ENCODE measurements at regions not wholly inside any gene's neighbourhood (a gene's known extent, or its start where the extent isn't known, plus 50 kb on each side); places are given as distances from the start of the nearest gene placed in this dataset.

- no peak for TF ChIP-seq ZMAT4 (CRISPR knock-in tag; IDR thresholded peaks at IDR 0.05)
- peak; percentile 44 for ATAC-seq
- H3K36me3 Mint-ChIP-seq, result no peaks in the 10 kb centered on the region
- CTCF ChIA-PET, result interaction anchor here (2.4 kb wide), 1 partner anchor 24 kb away, joined by 9 read pairs; no protein-coding TSS in a partner anchor
- peaks cover 9% of the 10 kb centered on the region for H3K4me1 Mint-ChIP-seq
- DNase-seq (ENCODE audit: low spot score), result no peak
- H3K27me3 Mint-ChIP-seq (ENCODE audit: low read depth), result peaks cover 64% of the 10 kb centered on the region
- H3K27ac Mint-ChIP-seq, result no peak overlapping the region
- no peak overlapping the region for H3K4me3 Mint-ChIP-seq
- POLR2A ChIA-PET, result no interaction called here
- no peaks in the 10 kb centered on the region for H3K9me3 Mint-ChIP-seq
These were observed 216.5 kb upstream of the PLET1 start for GRCh38 chr11:112477152-112477551.

GRCh38 chr11:112477581-112478317 is 217.1 kb upstream of the PLET1 start:
- no peak for TF ChIP-seq E2F5 (CRISPR knock-in tag; IDR thresholded peaks at IDR 0.05)
- no peak for TF ChIP-seq MYBL2 (CRISPR knock-in tag; IDR thresholded peaks at IDR 0.05)
- no peak for TF ChIP-seq GTF2I (CRISPR knock-in tag; conservative IDR thresholded peaks at IDR 0.05)
- no peak for TF ChIP-seq ZNF138 (CRISPR knock-in tag; conservative IDR thresholded peaks at IDR 0.05)
- DNase-seq (ENCODE audit: low spot score), result no peak
- H3K4me3 Mint-ChIP-seq, result no peak overlapping the region
- no peak overlapping the region for H3K27ac Mint-ChIP-seq
- peaks cover 64% of the 10 kb centered on the region for H3K27me3 Mint-ChIP-seq (ENCODE audit: low read depth)
- no peaks in the 10 kb centered on the region for H3K9me3 Mint-ChIP-seq
- CTCF ChIA-PET, result interaction anchor here (1.0 to 2.4 kb wide), 3 partner anchors 24 to 111 kb away, joined by 3 to 9 read pairs (median 3); no protein-coding TSS in a partner anchor
- no peaks in the 10 kb centered on the region for H3K36me3 Mint-ChIP-seq
- POLR2A ChIA-PET, result no interaction called here
- ATAC-seq, result peak; percentile 26; the same call in 1 of the 2 replicates
- H3K4me1 Mint-ChIP-seq, result peaks cover 9% of the 10 kb centered on the region

GRCh38 chr11:112478806-112479205 is 218.1 kb upstream of the PLET1 start:
- no peak overlapping the region for H3K4me3 Mint-ChIP-seq
- H3K9me3 Mint-ChIP-seq, result no peaks in the 10 kb centered on the region
- POLR2A ChIA-PET, result no interaction called here
- peaks cover 9% of the 10 kb centered on the region for H3K4me1 Mint-ChIP-seq
- H3K27me3 Mint-ChIP-seq (ENCODE audit: low read depth), result peaks cover 64% of the 10 kb centered on the region
- H3K27ac Mint-ChIP-seq, result no peak overlapping the region
- CTCF ChIA-PET, result interaction anchor here (0.6 to 2.4 kb wide), 4 partner anchors 25 to 262 kb away, joined by 3 to 9 read pairs (median 4); no protein-coding TSS in a partner anchor
- TF ChIP-seq ZNF416 (CRISPR knock-in tag; IDR thresholded peaks at IDR 0.05) (no peak), CREM (CRISPR knock-in tag; IDR thresholded peaks at IDR 0.05) (no peak)
- ATAC-seq (no peak), DNase-seq (ENCODE audit: low spot score) (no peak)
- no peaks in the 10 kb centered on the region for H3K36me3 Mint-ChIP-seq

GRCh38 chr11:112481431-112481830 is 220.8 kb upstream of the PLET1 start:
- peaks cover 9% of the 10 kb centered on the region for H3K4me1 Mint-ChIP-seq
- H3K27ac Mint-ChIP-seq, result no peak overlapping the region
- POLR2A ChIA-PET, result no interaction called here
- CTCF ChIA-PET, result no interaction called here
- no peaks in the 10 kb centered on the region for H3K36me3 Mint-ChIP-seq
- ATAC-seq, result no peak
- DNase-seq (ENCODE audit: low spot score), result no peak
- TF ChIP-seq E2F1 (CRISPR knock-in tag; IDR thresholded peaks at IDR 0.05), result no peak
- H3K9me3 Mint-ChIP-seq, result no peaks in the 10 kb centered on the region
- no peak overlapping the region for H3K4me3 Mint-ChIP-seq
- peaks cover 45% of the 10 kb centered on the region for H3K27me3 Mint-ChIP-seq (ENCODE audit: low read depth)

GRCh38 chr11:112481893-112482292 is 221.2 kb upstream of the PLET1 start:
- H3K4me1 Mint-ChIP-seq, result peaks cover 9% of the 10 kb centered on the region
- no peaks in the 10 kb centered on the region for H3K9me3 Mint-ChIP-seq
- no peak overlapping the region for H3K27ac Mint-ChIP-seq
- CTCF ChIA-PET, result no interaction called here
- H3K36me3 Mint-ChIP-seq, result no peaks in the 10 kb centered on the region
- ATAC-seq (no peak), DNase-seq (ENCODE audit: low spot score) (no peak)
- peaks cover 40% of the 10 kb centered on the region for H3K27me3 Mint-ChIP-seq (ENCODE audit: low read depth)
- no peak overlapping the region for H3K4me3 Mint-ChIP-seq
- POLR2A ChIA-PET, result no interaction called here
- TF ChIP-seq GRHL2 (CRISPR knock-in tag; IDR thresholded peaks at IDR 0.05; ENCODE audit: insufficient replicate concordance, severe bottlenecking), result no peak
- no peak for TF ChIP-seq MYBL2 (CRISPR knock-in tag; IDR thresholded peaks at IDR 0.05)
- TF ChIP-seq IRF2 (CRISPR knock-in tag; IDR thresholded peaks at IDR 0.05; ENCODE audit: borderline replicate concordance, low read depth), result no peak
- TF ChIP-seq ZNF532 (CRISPR knock-in tag; IDR thresholded peaks at IDR 0.05; ENCODE audit: borderline replicate concordance), result no peak
- TF ChIP-seq NR2C2 (CRISPR knock-in tag; IDR thresholded peaks at IDR 0.05), result no peak
- TF ChIP-seq SP1 (CRISPR knock-in tag; conservative IDR thresholded peaks at IDR 0.05), result no peak
- TF ChIP-seq ZNF317 (CRISPR knock-in tag; IDR thresholded peaks at IDR 0.05; ENCODE audit: borderline replicate concordance, low read depth), result no peak
- no peak for TF ChIP-seq ZNF219 (CRISPR knock-in tag; IDR thresholded peaks at IDR 0.05; ENCODE audit: borderline replicate concordance)
- no peak for TF ChIP-seq USF2 (CRISPR knock-in tag; IDR thresholded peaks at IDR 0.05)
- TF ChIP-seq ZNF671 (CRISPR knock-in tag; IDR thresholded peaks at IDR 0.05), result no peak

Data from WTC11 (cell line).